GM18861 (cell line): ENCODE measurements at regions not wholly inside any gene's neighbourhood (a gene's known extent, or its start where the extent isn't known, plus 50 kb on each side); places are given as distances from the start of the nearest gene placed in this dataset.

Experiments
- ATAC-seq: cut with Tn5 transposase; IDR thresholded peaks from one replicate; pipeline ENCODE4 v1.9.1; 2021; ENCODE audit not compliant: unreplicated experiment

DNA sequence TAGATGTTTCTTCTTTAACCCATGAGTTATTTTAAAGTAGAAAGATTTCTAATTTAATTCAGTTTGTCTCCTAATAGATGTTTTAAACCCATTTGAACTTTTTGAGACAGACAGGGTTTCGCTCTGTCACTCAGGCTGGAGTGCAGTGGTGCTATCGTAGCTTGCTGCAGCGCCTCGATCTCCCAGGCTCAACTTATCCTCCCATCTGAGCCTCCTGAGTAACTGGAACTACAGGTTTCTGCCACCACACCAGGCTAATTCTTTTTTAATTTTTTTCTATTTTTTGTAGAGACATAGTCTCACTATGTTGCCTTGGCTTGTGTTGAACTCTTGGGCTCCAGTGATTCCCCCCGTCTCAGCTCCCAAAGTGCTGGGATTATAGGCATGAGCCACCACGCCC is 53.0 kb upstream of the RAB18 start:
- no peak for ATAC-seq

DNA sequence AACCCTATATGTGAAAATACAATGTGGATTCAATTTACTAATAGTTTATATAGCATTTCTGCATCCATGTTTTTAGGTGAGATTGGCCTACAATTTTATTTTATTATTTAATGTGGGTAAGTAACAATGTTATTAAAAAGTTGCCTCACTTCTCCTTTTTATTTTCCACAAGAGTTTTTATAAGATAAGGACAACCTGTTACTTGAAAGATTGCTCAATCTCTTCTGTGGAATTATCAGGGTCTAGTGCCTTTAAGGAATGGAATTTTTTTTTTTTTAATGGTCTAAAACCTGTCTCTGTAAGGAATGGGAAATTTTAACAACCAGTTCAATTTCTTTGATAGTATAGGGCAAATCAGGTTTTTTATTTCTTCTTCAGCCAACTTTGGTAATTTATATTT is 53.9 kb upstream of the RAB18 start:
- no peak for ATAC-seq

DNA sequence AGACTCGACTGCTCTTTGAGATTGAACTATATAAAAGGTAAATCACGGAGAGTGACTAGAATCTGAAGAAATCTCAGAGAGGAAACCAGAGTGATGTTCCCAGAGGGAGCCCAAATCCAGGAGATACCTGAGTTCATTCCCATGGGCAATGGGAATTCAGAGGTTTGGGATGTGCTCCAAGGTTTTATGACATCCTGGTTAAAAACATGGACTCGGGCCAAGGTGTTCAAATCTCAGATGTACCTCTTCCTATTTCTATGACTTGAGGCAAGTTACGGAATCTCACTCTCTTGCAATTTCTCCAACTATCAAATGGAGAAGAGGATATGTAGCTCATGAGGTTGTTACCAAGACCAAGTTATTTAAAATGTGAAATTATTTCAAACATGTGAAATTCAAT is 54.5 kb upstream of the RAB18 start:
- ATAC-seq = no peak

DNA sequence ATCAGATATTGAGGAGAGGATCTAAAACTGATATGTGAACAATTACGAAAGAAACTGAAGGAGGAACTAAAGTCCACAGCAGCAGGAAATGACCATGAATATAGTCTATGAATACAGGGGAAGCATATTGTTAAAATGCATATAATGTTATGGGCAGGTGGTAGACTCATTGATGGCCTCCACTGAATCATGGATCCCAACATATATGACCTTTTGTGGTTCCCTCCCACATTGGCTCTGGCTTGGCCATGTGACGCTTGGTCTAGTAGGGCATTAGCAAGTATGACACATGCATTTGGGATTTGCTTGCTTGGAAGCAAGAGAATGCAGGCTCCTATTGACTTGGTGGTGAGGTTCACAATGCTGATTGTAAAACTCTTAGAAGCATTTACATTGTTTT is 55.2 kb upstream of the RAB18 start:
- ATAC-seq = no peak

DNA sequence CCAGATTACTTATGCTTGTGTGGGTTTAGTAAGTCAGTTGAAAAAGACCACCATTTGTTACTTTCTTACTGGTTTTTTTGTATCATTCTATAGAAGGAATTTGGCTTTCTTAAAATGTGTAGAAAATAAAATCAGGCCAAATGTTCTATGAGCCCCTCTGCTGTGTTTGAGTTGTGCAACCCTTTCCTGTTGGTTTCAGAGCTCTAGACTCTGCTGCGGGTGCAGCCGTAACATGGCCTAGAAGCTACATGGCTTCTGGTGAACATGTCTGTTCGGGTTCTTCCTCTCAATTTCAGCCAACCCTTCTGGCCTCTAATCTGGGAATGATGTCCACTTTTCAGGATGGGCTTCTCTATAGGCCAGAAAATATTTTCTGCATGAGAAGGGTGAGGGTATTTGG is 56.6 kb upstream of the RAB18 start:
- ATAC-seq = no peak

DNA sequence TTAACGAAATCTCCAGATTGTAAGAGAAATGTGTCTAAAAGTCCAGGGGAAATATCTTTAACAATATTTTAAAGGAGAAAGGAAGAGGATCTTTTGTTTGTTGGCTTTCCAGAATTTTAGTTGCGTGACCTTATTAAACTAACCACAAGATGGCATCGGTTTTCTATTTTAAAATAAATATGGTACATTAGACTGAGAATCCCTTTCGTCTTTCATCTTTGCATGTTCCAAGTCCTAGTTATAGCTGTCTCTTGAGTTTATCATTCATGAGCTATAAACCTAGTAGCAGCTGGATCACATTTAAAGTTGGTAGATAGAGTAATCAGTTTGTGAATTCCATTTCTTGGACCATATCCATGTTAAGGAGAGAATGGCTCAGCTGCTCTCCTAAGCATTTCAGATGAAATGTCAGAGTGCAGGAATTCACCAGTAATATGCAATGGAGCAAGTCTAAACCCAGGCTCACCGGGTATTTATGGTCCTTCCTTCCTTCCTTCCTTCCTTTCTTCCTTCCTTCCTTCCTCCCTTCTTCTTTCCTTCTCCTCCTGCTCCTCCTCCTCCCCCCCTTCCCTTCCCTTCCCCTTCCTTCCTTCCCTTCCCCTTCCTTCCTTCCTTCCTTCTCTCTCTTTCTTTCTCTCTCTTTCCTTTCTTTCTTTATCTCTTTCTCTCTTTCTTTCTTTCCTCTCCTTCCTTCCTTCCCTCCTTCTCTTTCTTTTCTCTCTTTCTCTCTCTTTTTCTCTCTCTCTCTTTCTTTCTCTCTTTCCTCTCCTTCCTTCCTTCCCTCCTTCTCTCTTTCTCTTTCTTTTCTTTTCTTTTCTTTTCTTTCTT is 57.8 kb upstream of the RAB18 start:
- no peak for ATAC-seq

DNA sequence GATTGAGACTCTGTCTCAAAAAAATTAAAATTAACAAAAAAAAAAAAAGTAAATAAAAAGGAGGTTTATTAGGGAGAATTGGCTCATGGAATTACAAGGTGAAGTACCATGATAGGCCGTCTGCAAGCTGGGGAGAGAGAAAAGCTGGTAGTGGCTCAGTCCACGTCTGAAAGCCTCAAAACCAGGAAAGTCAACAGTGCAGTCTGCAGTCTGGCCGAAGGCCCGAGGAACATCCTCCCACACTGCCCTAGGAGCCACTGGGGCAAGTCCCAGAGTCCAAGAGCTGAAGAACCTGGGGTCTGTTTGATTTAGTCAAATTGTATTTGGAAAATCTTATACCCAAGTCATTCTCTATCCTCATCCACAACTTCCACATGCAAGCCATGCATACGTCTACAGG is 59.0 kb upstream of the RAB18 start:
- ATAC-seq = no peak

DNA sequence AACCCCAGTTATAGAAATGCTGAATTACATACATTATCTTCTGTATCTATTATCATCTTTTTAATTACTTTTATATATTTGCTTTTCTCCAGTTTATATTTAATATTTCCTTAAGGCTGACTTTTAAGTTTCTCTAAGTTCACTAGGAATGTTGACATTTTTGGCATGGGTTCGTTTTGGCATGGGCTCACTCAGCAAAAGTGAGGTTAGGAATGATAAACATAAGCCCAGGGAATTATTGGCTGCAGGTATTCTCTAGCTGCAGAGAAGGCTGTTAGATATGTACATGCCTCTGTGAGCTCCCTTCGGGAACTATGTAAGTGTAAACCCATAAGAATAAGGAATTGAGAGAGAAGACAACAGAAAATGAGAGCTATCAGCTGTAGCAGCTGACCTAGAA is 63.6 kb upstream of the RAB18 start:
- ATAC-seq = no peak

DNA sequence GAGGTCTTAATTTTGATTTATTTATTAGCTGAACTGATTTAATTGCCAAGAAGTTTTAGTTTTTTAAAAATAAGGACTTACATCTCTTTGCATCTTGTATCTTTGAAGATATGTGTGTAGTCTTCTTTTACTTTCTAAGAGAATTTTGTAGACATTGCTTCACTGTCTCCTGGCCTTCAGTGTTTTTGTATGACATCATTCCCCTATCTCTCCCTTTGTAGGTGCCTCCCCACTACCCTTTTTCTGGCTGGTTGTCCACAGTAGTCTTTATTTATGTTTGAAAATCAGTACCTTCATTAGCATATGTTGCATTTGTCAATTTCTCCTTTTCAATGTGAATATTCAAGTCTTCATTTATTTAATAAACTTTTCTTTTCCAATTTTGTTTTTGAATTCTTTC is 64.1 kb upstream of the RAB18 start:
- ATAC-seq = no peak

DNA sequence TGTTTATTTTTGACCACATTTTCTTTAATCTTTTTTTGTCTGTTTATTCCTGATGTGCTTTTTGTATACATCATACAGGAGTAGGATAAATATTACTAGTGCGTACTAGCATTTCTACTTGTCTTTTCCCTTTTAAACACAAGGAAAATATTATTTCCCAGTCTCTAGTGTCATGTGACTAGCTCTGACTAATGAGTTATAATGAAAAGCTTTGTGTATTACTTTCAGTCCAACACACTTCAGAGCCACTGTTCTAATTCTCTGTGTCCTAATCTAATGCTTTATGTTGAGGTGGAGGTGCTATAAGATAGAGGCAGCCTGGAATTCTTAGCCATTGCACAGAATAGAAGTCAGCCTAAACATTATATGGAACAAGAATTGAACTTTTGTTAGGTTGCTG is 65.0 kb upstream of the RAB18 start:
- no peak for ATAC-seq

DNA sequence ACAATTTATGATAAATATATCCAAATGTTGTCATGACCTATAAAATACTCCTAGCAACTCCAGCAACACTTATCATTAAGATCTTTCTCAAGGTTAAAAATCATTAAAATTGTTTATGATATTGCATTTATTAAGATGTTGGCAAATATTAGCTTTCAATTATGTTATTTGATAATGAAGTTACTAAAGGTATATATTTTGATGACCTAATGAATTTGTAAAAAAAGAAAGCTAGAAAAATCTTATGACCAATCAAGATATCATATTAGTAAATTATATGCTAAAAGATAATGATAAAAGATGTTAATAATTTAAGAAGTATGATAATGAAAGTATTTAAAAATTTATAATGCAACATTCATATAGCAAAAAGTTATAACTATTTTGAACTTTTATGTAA is 66.3 kb upstream of the RAB18 start:
- no peak for ATAC-seq

DNA sequence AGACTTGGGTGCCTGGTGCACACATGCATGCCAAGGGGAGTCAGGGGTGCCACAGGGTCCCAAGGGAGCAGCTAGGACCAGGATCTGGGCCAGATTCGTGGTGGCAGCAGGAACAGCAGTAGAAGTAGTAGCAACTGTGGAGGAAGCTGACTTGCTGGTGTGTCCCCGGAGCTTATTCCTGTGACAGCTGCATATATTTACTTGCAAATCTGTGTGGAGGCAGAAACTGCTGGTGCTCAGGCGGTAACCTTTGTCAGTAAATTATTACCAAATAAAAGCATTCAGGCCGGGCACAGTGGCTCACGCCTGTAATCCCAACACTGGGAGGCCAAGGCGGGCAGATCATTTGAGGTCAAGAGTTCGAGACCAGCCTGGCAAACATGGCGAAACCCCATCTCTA is 67.4 kb upstream of the RAB18 start:
- ATAC-seq = no peak

DNA sequence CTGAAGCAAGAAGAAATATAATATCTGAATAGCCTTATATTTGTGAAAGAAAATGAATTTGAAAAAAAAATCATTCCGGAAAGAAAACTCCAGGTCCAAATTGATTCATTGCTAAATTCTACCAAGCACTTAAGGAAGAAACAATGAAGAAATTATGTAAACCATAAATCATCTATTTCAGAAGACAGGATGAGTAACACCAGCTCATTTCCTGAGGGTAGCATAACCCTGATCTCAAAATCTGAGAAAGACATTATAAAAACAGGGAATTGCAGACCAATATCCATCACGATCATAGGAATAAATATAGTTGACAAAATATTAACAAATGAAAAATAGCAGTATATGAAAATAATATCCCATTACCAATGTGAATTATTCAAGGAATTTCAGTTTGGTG is 70.1 kb upstream of the RAB18 start:
- no peak for ATAC-seq

DNA sequence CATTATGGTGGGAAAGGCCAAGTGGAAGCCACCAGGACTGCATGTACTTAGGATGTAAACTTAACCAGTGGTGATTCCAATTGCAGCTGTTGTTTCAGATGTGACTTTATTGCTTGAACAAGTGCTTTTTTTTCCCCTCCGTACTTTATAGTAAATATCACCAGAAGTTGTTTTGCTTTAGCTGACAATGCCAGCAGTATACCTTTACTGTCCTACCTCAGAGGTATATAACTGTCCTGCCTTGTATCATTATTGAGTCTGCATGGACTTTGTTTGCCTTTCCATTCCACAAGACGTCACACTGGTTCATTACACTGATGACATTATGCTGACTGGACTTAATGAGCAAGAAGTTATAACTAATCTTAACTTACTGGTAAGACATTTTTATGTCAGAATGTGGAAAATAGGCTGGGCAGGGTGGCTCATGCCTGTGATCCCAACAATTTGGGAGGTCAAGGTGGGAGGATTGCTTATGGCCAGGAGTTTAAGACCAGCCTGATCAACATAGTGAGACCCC is 77.1 kb upstream of the RAB18 start:
- ATAC-seq = no peak

DNA sequence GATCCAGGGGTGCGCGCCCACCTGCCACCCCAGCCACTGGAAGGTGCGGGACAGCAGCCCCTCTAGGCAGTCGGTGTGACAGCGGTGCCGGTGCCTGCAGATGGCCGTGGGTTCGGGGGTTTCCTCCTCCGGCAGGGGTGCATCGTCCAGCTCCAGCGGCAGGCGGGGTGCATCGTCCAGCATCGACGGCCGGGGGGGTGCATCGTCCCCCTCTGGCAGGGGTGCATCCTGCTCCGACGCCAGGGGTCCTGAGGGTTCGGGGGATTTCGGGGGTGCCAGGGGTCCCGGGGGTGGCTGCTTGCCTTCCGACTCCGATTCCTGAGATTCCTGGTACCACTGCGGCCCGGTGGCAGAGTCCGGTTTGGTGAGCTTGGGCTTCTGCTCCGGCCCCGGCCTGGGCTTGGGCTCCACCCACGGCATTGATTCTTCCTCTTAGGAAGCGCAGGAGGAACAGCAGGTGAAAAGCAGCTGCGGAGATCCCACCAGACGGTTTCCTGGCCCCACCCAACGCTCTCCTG is 90.2 kb upstream of the RAB18 start:
- no peak for ATAC-seq

DNA sequence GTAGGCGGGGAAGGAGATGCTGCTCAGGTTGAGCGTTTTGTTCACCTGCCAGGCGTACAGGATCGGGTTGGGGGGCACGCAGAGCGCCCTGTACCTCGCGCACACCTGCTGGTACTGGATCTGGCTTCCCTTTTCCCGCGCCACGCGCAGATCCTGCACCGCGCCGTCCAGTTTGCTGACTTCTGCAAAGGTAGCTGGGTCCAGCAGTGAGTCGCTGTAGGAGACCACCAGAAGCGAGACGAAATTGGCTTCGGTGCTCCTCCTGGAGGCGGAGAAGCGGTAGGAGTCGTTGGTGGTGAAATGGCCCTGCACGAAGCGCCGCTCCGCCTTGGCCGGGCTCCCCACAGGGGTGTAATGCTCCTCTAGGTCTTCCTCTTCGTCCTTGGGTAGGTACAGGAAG is 90.7 kb upstream of the RAB18 start:
- ATAC-seq = no peak

DNA sequence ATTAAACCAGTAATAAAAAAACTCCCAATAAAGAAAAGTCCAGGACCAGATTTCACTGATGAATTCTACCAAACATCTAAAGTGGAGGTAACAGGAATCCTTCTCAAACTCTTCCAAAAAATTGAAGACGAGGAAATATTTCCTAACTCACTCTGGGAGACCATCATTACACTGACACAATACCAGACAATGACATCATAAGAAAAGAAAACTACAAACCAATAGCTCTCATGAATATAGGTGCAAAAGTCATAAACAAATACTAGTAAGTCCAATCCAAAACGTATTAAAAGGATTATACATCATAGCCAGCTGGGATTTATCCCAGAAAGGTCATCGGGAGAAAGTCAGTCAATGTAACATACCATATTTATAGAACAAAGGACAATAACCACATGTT is 94.0 kb upstream of the RAB18 start:
- no peak for ATAC-seq

DNA sequence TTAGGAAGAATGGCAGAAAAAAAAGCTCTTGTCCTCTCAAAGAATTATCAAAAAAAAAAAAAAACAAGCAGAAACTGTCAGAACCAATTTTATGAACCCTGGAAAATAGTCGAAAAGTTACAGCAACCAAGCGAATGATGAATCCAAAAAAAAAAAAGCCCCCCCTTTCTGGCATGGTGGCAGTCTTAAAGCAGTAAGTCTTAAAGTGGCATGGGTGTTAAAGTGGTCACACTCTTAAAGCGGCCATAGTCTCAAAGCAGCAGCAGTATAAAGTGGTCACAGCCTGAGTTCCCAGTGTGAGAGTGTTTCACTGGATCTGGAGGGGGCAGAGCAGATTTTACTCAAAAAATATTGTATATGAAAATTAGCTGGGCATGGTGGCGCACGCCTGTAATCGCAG is 96.8 kb upstream of the RAB18 start:
- ATAC-seq = no peak

DNA sequence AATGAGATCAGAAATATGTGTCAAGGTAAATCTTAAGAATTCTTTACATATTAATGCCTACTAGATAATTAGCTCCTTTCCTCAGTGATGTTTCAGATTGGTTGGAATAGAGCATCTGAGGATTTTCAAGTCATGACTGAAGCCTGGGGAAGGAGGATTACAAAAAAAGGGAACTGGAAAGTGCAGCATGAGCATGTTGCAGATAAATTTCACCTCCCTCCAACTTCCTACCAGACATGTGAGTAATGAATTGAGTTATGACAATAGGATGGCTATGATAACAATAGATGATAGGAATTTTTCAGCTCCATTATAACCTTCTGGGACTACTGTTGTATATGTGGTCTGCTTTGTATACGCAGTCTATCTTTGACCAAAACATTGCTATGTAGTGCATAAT is 104.2 kb upstream of the RAB18 start:
- no peak for ATAC-seq

DNA sequence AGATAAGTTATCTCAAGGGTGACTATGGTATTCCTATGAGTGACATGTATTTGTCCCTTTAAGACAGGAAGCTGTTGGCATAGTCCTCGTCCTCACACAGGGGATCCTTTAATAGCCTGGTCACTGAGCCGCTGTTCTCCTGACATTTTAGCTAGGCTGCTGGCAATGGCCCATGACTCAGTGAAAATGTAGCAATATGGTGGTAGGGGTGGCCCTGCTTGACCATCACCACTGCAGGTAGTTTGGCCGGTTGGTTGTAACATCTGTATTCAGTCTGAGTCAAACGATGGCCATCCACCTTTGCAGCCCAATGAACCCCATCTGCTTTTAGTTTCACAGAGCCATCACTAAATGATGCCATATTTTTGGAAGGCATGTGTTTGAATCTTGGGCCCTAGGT is 110.1 kb upstream of the RAB18 start:
- no peak for ATAC-seq

DNA sequence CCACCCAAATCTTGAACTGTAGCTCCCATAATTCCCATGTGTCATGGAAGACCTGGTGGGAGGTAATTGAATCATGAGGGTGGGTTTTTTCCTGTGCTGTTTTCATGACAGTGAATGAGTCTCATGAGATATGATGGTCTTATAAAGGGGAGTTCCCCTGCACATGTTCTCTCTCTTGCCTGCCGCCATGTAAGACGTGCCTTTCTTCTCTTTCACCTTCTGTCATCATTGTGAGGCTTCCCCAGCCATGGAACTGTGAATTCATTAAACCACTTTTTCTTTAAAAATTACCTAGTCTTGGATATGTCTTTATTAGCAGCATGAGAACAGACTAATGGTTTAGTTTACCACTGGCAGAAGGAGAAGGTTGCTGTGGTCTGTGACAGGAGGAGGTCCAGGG is 111.5 kb upstream of the RAB18 start:
- ATAC-seq = no peak

DNA sequence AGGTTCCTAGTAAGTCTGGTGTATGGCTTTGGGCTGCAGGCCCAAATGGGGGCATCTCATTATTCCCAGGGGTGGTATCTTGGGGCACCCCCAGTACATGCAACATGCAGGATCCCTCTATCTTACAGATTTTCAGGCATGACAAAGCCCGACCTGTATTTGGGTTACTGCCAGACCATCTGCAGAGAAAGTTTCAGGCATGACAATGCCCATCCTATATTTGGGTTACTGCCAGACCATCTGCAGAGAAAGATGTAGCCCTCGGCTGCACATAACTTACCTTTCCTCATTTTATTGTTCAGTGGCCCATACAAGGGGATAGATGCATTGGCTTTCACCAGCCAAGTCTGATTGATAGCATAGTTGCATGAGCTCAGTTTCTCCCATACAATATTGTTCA is 112.2 kb upstream of the RAB18 start:
- no peak for ATAC-seq

DNA sequence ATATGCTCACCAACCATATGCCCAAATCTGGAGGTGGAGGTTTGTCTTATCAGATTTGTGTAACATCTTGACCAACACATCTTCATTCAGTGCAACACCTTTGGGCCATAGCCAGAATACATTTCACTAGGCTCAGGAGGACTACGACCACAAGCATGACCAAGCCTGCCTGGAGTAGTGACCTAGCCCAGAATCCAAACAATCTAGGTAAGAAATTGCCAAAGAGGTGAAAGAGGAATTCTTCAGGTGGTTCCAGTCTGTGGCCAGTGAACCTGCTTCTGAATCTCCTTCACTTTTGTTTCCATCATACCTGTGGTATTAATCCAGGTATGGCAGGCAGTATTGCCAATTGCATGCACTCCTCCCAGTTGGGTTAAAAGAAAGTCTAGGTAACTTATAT is 112.8 kb upstream of the RAB18 start:
- no peak for ATAC-seq
